Gastroesophageal sphincter (tissue), 3 donors: ENCODE measurements at regions not wholly inside any gene's neighbourhood (a gene's known extent, or its start where the extent isn't known, plus 50 kb on each side); places are given as distances from the start of the nearest gene placed in this dataset.

Experiments used
- EP300 ChIP-seq: sonication (generic); formaldehyde crosslinking; IDR thresholded peaks from one replicate; pipeline ENCODE4 v1.6.1; 2017; ENCODE audit warnings: antibody characterized with exemption, mild to moderate bottlenecking
- POLR2A ChIP-seq, 2 donors: fragments of 450-650 bp; IDR thresholded peaks; one replicate each; pipeline ENCODE4 v1.6.1; 2017; ENCODE audit warnings: antibody characterized with exemption in 2 of 2, mild to moderate bottlenecking in 2 of 2, moderate library complexity in 1 of 2
- POLR2AphosphoS5 ChIP-seq: sonication (generic); formaldehyde crosslinking; IDR thresholded peaks from one replicate; pipeline ENCODE4 v1.6.1; 2017; ENCODE audit warnings: antibody characterized with exemption
- TF ChIP-seq, protein P1 (sequence below), 4 experiments: fragments of 200-600 bp in 2 of 4; fragments of 450-650 bp in 2 of 4; sonication (generic) in 1 of 4; IDR thresholded peaks; one replicate each; pipeline ENCODE4 v1.5.1; 2017 to 2019; ENCODE audit warnings: antibody characterized with exemption in 4 of 4, mild to moderate bottlenecking in 2 of 4, moderate library complexity in 2 of 4

DNA sequence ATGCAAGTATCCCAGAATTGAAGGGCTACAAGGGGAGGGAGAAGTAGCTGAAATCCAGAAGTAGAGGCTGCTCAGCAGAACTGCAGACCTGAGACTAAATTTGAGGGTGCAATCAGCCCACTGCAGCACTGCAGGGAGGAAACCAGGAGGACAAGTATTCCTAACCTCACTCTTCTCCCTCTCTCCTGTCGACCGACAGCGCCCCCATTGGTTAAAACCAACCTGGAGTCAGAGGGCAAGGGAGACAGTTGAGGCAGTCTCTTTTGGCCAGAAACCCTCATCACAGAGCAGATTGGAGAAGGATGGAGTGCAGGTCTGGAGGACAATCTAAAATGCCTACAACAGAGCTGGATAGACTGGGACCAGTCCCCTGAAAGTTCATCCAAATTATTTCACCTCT is 768.9 kb upstream of the KLHL29 start:
- TF ChIP-seq, protein P1, sequence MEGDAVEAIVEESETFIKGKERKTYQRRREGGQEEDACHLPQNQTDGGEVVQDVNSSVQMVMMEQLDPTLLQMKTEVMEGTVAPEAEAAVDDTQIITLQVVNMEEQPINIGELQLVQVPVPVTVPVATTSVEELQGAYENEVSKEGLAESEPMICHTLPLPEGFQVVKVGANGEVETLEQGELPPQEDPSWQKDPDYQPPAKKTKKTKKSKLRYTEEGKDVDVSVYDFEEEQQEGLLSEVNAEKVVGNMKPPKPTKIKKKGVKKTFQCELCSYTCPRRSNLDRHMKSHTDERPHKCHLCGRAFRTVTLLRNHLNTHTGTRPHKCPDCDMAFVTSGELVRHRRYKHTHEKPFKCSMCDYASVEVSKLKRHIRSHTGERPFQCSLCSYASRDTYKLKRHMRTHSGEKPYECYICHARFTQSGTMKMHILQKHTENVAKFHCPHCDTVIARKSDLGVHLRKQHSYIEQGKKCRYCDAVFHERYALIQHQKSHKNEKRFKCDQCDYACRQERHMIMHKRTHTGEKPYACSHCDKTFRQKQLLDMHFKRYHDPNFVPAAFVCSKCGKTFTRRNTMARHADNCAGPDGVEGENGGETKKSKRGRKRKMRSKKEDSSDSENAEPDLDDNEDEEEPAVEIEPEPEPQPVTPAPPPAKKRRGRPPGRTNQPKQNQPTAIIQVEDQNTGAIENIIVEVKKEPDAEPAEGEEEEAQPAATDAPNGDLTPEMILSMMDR (IDR thresholded peaks at IDR 0.05) = no peak
- TF ChIP-seq POLR2AphosphoS5 (no peak), POLR2A (IDR thresholded peaks at IDR 0.05) (no peak), EP300 (no peak)
